Left kidney (tissue), 1 donor: ENCODE measurements at regions not wholly inside any gene's neighbourhood (a gene's known extent, or its start where the extent isn't known, plus 50 kb on each side); places are given as distances from the start of the nearest gene placed in this dataset.
"Not testable (repeated sequence)": the region's sequence is repeated elsewhere in the genome, so short reads cannot be mapped to it uniquely, and the experiment has no call there.

Source experiments
- DNase-seq: peaks from one replicate; pipeline ENCODE4 v3.0.0-alpha.2; 2013

- DNase-seq: not testable (repeated sequence)
Measured at GRCh38 chr2:87574193-87575119, 173.4 kb upstream of the PLGLB2 start.

- not testable (repeated sequence) for DNase-seq
Measured at GRCh38 chr2:87575138-87575537, 172.7 kb upstream of the PLGLB2 start.

- not testable (repeated sequence) for DNase-seq
Measured at GRCh38 chr2:87577358-87577757, 170.5 kb upstream of the PLGLB2 start.

GRCh38 chr2:87582152-87582551 is 165.7 kb upstream of the PLGLB2 start:
- DNase-seq: not testable (repeated sequence)

- not testable (repeated sequence) for DNase-seq
Measured at GRCh38 chr2:87582579-87582978, 165.3 kb upstream of the PLGLB2 start.

GRCh38 chr2:87583370-87583769 is 164.5 kb upstream of the PLGLB2 start:
- not testable (repeated sequence) for DNase-seq

- not testable (repeated sequence) for DNase-seq
Measured at GRCh38 chr2:87583803-87584202, 164.1 kb upstream of the PLGLB2 start.

- not testable (repeated sequence) for DNase-seq
Measured at GRCh38 chr2:87584268-87584906, 163.5 kb upstream of the PLGLB2 start.

- not testable (repeated sequence) for DNase-seq
Measured at GRCh38 chr2:87587934-87588333, 160.0 kb upstream of the PLGLB2 start.

GRCh38 chr2:87592974-87593373 is 154.9 kb upstream of the PLGLB2 start:
- not testable (repeated sequence) for DNase-seq

- DNase-seq: not testable (repeated sequence)
Measured at GRCh38 chr2:87593784-87594610, 153.9 kb upstream of the PLGLB2 start.

GRCh38 chr2:87594611-87594992 is 153.3 kb upstream of the PLGLB2 start:
- DNase-seq: not testable (repeated sequence)

- DNase-seq: not testable (repeated sequence)
Measured at GRCh38 chr2:87595017-87595416, 152.9 kb upstream of the PLGLB2 start.

- not testable (repeated sequence) for DNase-seq
Measured at GRCh38 chr2:87600961-87601360, 146.9 kb upstream of the PLGLB2 start.

- DNase-seq: not testable (repeated sequence)
Measured at GRCh38 chr2:87602118-87602517, 145.8 kb upstream of the PLGLB2 start.

GRCh38 chr2:87602728-87603127 is 145.2 kb upstream of the PLGLB2 start:
- not testable (repeated sequence) for DNase-seq

GRCh38 chr2:87603418-87604278 is 144.2 kb upstream of the PLGLB2 start:
- DNase-seq: not testable (repeated sequence)

- not testable (repeated sequence) for DNase-seq
Measured at GRCh38 chr2:87604279-87604818, 143.5 kb upstream of the PLGLB2 start.

GRCh38 chr2:87604980-87605379 is 142.9 kb upstream of the PLGLB2 start:
- not testable (repeated sequence) for DNase-seq

- DNase-seq: not testable (repeated sequence)
Measured at GRCh38 chr2:87608377-87609166, 139.3 kb upstream of the PLGLB2 start.
